Cardiac fibroblast (primary cell): ENCODE measurements at regions not wholly inside any gene's neighbourhood (a gene's known extent, or its start where the extent isn't known, plus 50 kb on each side); places are given as distances from the start of the nearest gene placed in this dataset.

Experiments used
- DNase-seq, 2 donors: peaks; one replicate each; pipeline versions ENCODE4 v3.0.0 to v3.0.0-alpha.2; 2010; ENCODE audit warnings: low read depth in 2 of 2
- H3K4me3 ChIP-seq, 2 donors: replicated peaks in 1 of 2; 1 replicate in 1 of 2; 2 replicates in 1 of 2; pipeline ENCODE4 v1.5.1; 2011; ENCODE audit warnings: low read depth in 2 of 2, low read length in 2 of 2, mild to moderate bottlenecking in 2 of 2, moderate library complexity in 1 of 2
- CTCF ChIP-seq: IDR thresholded peaks from one replicate; pipeline ENCODE4 v1.5.1; 2011; ENCODE audit warnings: low read depth, mild to moderate bottlenecking, low read length, inconsistent platforms

GRCh38 chr7:12815426-12815825 lies 128.0 kb downstream of the ARL4A start:
- H3K4me3 ChIP-seq, result no peak overlapping the region
- no peak for TF ChIP-seq CTCF
- no peak for DNase-seq

DNA sequence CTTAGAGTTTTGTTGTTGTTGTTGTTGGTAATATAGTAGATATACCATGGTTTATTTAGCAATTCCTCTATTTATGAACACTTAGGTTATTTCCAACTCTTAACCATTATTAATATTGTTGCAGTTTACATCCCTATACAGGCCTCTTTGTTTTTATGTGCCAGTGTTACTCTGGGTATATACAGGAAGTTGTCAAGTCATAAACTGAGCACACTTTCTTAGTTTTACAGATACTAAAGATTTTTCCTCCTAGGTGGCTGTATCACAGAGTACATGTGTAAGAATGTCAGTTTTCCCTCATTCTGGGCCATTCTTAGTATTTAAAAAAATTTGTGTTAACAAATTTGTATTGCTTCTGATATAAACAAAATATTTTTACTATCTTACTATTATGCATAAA lies 128.4 kb downstream of the ARL4A start:
- H3K4me3 ChIP-seq, result no peak overlapping the region
- TF ChIP-seq CTCF, result no peak
- DNase-seq, result no peak

DNA sequence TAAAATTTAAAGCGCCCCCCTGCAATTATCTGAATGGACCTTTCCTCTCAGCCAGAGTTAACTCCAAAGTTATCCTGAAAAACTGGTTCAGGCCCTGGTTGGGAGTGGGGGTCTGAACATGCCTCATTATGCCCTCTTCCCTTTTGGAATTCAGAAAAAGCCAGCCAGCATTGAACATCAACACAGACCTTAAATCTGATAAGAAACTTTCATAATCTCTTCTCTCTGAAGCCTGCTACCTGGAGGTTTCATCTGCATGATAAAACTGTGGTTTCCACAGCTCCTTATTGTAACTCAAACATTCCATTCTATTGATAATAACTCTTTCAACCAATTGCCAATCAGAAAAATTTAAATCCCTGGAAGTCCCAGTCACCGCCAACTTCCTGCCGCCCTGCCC lies 133.3 kb downstream of the ARL4A start:
- DNase-seq, result no peak
- H3K4me3 ChIP-seq, result no peak overlapping the region

GRCh38 chr7:12821746-12822145 lies 134.3 kb downstream of the ARL4A start:
- TF ChIP-seq CTCF, result no peak
- H3K4me3 ChIP-seq, result no peak overlapping the region
- no peak for DNase-seq

More for the DNA sequence above, 133.3 kb downstream of the ARL4A start:
- no peak for TF ChIP-seq CTCF

DNA sequence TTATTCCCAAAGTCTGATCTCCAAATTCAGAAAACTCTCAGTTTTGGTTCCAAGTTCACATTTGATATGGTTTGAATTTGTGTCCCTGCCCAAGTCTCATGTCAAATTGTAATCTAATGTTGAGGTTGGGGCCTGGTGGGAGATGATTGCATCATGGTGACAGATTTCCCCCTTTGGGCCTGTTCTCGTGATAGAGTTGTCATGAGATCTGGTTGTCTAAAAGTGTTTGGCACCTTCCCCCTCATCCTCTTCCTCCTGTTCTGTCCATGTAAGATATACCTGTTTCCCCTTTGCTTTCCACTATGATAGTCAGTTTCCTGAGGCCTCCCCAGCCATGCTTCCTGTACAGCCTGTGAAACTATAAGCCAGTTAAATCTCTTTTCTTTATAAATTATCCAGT lies 138.6 kb downstream of the ARL4A start:
- no peak overlapping the region for H3K4me3 ChIP-seq
- no peak for DNase-seq
- TF ChIP-seq CTCF, result no peak

DNA sequence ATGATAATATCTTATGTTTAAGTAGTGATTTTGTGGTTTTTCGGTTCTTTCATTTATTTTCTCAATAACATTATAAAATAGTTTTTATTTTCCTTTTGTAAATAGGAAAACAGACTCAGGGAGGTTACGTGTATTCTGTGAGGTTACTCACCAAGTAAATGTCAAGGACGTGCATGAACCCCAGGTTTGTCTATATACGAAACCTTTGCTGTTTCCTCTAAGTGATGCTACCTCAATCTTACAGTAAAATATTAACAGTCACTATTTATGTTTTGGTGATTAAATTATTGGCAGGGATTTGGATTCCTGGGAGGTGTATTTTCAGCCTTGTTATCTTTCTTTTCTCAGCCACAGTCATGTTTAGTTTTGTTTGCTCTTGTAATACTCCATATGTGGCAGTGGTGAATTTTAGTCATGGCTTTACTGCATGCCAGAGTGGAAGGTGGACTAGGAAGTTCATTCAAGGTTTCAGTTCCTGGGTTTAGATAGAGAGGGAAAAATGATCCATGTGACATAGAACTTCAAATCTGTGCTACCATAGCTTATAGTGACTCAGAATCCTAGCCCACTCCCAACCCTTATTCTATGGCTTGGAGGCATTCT lies 139.9 kb downstream of the ARL4A start:
- DNase-seq, result peak; percentile 2 to 14
- TF ChIP-seq CTCF, result no peak
- H3K4me3 ChIP-seq, result no peak overlapping the region

GRCh38 chr7:12827920-12828319 lies 140.5 kb downstream of the ARL4A start:
- DNase-seq, result peak; percentile 23 to 44
- no peak overlapping the region for H3K4me3 ChIP-seq
- no peak for TF ChIP-seq CTCF
